ENCODE measurements at regions not wholly inside any gene's neighbourhood (a gene's known extent, or its start where the extent isn't known, plus 50 kb on each side); places are given as distances from the start of the nearest gene placed in this dataset.

DNA sequence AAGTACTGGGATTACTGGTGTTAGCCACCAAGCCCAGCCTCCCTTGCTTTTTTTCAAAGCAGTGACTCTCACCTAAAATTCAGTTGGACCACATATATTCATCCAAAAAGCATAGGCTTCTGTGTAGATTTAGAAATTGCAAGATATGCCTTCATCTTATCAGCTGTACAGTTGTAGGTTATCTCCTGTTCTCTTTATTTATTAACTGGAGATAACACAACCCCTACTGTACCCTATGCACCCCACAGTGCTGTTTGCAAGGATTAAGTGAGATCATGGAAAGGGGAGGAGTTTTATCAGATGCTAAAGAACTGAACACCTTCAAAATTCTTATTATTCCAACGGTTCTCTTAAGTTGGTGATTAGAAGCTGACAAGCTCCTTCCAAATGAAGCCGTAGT lies 164.4 kb upstream of the JARID2 start:
- no peak for TF ChIP-seq NR1H2 (CRISPR knock-in tag; IDR thresholded peaks at IDR 0.05)
- TF ChIP-seq, protein P1, sequence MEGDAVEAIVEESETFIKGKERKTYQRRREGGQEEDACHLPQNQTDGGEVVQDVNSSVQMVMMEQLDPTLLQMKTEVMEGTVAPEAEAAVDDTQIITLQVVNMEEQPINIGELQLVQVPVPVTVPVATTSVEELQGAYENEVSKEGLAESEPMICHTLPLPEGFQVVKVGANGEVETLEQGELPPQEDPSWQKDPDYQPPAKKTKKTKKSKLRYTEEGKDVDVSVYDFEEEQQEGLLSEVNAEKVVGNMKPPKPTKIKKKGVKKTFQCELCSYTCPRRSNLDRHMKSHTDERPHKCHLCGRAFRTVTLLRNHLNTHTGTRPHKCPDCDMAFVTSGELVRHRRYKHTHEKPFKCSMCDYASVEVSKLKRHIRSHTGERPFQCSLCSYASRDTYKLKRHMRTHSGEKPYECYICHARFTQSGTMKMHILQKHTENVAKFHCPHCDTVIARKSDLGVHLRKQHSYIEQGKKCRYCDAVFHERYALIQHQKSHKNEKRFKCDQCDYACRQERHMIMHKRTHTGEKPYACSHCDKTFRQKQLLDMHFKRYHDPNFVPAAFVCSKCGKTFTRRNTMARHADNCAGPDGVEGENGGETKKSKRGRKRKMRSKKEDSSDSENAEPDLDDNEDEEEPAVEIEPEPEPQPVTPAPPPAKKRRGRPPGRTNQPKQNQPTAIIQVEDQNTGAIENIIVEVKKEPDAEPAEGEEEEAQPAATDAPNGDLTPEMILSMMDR (IDR thresholded peaks at IDR 0.05): no peak
- no peak for TF ChIP-seq ZNF121 (CRISPR knock-in tag; IDR thresholded peaks at IDR 0.05)
- TF ChIP-seq, protein P2, sequence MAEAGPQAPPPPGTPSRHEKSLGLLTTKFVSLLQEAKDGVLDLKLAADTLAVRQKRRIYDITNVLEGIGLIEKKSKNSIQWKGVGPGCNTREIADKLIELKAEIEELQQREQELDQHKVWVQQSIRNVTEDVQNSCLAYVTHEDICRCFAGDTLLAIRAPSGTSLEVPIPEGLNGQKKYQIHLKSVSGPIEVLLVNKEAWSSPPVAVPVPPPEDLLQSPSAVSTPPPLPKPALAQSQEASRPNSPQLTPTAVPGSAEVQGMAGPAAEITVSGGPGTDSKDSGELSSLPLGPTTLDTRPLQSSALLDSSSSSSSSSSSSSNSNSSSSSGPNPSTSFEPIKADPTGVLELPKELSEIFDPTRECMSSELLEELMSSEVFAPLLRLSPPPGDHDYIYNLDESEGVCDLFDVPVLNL (CRISPR knock-in tag; IDR thresholded peaks at IDR 0.05; ENCODE audit: borderline replicate concordance, low read depth): no peak
- TF ChIP-seq, protein P3, sequence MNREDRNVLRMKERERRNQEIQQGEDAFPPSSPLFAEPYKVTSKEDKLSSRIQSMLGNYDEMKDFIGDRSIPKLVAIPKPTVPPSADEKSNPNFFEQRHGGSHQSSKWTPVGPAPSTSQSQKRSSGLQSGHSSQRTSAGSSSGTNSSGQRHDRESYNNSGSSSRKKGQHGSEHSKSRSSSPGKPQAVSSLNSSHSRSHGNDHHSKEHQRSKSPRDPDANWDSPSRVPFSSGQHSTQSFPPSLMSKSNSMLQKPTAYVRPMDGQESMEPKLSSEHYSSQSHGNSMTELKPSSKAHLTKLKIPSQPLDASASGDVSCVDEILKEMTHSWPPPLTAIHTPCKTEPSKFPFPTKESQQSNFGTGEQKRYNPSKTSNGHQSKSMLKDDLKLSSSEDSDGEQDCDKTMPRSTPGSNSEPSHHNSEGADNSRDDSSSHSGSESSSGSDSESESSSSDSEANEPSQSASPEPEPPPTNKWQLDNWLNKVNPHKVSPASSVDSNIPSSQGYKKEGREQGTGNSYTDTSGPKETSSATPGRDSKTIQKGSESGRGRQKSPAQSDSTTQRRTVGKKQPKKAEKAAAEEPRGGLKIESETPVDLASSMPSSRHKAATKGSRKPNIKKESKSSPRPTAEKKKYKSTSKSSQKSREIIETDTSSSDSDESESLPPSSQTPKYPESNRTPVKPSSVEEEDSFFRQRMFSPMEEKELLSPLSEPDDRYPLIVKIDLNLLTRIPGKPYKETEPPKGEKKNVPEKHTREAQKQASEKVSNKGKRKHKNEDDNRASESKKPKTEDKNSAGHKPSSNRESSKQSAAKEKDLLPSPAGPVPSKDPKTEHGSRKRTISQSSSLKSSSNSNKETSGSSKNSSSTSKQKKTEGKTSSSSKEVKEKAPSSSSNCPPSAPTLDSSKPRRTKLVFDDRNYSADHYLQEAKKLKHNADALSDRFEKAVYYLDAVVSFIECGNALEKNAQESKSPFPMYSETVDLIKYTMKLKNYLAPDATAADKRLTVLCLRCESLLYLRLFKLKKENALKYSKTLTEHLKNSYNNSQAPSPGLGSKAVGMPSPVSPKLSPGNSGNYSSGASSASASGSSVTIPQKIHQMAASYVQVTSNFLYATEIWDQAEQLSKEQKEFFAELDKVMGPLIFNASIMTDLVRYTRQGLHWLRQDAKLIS (CRISPR knock-in tag; IDR thresholded peaks at IDR 0.05; ENCODE audit: borderline replicate concordance): no peak
- no peak for TF ChIP-seq HMGA2 (CRISPR knock-in tag; IDR thresholded peaks at IDR 0.05)
- TF ChIP-seq JUN (CRISPR knock-in tag; IDR thresholded peaks at IDR 0.05): no peak
